K562 (cell line): ENCODE measurements at regions not wholly inside any gene's neighbourhood (a gene's known extent, or its start where the extent isn't known, plus 50 kb on each side); places are given as distances from the start of the nearest gene placed in this dataset.

Source experiments
- ATAC-seq: fragments of 200-7000 bp; cut with Tn5 transposase; 3 replicates; pipeline ENCODE4 v1.9.1; 2020; ENCODE audit warnings: moderate library complexity
- BruUV-seq: library from RNA; stranded (reverse); fragments of 400-500 nt; replicated peaks from 2 replicates; lab custom pipeline; 2021; lab: Mats Ljungman, UMichigan
- CTCF ChIA-PET: fragments of 300-600 bp; formaldehyde crosslinking; extraction: SDS; loops from one replicate; lab custom pipeline; 2021; ENCODE audit warnings: low intra/inter-chr PET ratio; lab: Yijun Ruan, JAX
- POLR2A ChIA-PET: fragments of 300-600, 350-650 bp; sonication (Branson Sonifier 250); formaldehyde crosslinking; extraction: SDS; loops from one replicate; lab custom pipeline; 2021; ENCODE audit warnings: antibody characterized with exemption, inconsistent platforms; lab: Yijun Ruan, JAX
- DNase-seq, 4 experiments: peaks; one replicate each; pipeline versions ENCODE4 v3.0.0 to v3.0.0-alpha.2; 2011 to 2018; ENCODE audit warnings: low spot score in 3 of 4, mixed read lengths in 3 of 4; ENCODE audit errors: extremely low read depth in 1 of 4
- FAIRE-seq: peaks from 2 replicates; lab custom pipeline; 2011; peaks lifted over from hg19 to GRCh38; lab: Jason Lieb, UNC
- H2AFZ ChIP-seq: 2 replicates; pipeline ENCODE4 v1.6.0; 2011; ENCODE audit warnings: low read depth, low read length, control low read depth, inconsistent platforms
- H3K27ac ChIP-seq: fragments of 200-600 bp; 3 replicates; pipeline ENCODE4 v1.8.0; 2011; ENCODE audit warnings: low read depth, mild to moderate bottlenecking, control low read depth, inconsistent platforms, low read length, moderate library complexity, mixed read lengths; ENCODE audit errors: extremely low read depth
- H3K27me3 ChIP-seq, 2 experiments: fragments of 300-600 bp in 1 of 2; 2 replicates in 1 of 2; 3 replicates in 1 of 2; pipeline versions ENCODE4 v1.6.0 to v1.8.0; 2011; ENCODE audit warnings: inconsistent platforms in 2 of 2, low read length in 2 of 2, mild to moderate bottlenecking in 1 of 2, mixed read lengths in 1 of 2, moderate library complexity in 1 of 2; ENCODE audit not compliant: control insufficient read depth in 2 of 2, insufficient read depth in 2 of 2
- H3K36me3 ChIP-seq: fragments of 300-600 bp; 3 replicates; pipeline ENCODE4 v1.8.0; 2011; ENCODE audit warnings: mild to moderate bottlenecking, low read length, inconsistent platforms; ENCODE audit not compliant: control insufficient read depth, insufficient read depth
- H3K4me1 ChIP-seq, 2 experiments: fragments of 200-600 bp in 1 of 2; replicated peaks in 1 of 2; 2 replicates in 1 of 2; 3 replicates in 1 of 2; pipeline versions ENCODE4 v1.5.1 to v1.8.0; 2011; ENCODE audit warnings: inconsistent platforms in 2 of 2, low read length in 2 of 2, mild to moderate bottlenecking in 1 of 2, mixed read lengths in 1 of 2, moderate library complexity in 1 of 2; ENCODE audit not compliant: control insufficient read depth in 2 of 2, insufficient read depth in 2 of 2
- H3K4me2 ChIP-seq: 2 replicates; pipeline ENCODE4 v1.6.1; 2011; ENCODE audit warnings: low read length, control low read depth, inconsistent platforms, mixed read lengths; ENCODE audit not compliant: insufficient read depth
- H3K4me3 ChIP-seq: fragments of 200-600 bp; sonication (generic), shearing (Covaris generic); 2 replicates; pipeline ENCODE4 v1.5.1; 2016; ENCODE audit warnings: control low read depth, inconsistent platforms
- H3K79me2 ChIP-seq: fragments of 200-600 bp; 3 replicates; pipeline ENCODE4 v1.8.0; 2011; ENCODE audit warnings: low read length, inconsistent platforms; ENCODE audit not compliant: control insufficient read depth, insufficient read depth
- H3K9ac ChIP-seq, 2 experiments: 2 replicates each; pipeline versions ENCODE4 v1.6.0 to v1.6.1; 2011; ENCODE audit warnings: low read depth in 2 of 2, low read length in 2 of 2, control low read depth in 1 of 2, inconsistent platforms in 1 of 2, mild to moderate bottlenecking in 1 of 2, mixed read lengths in 1 of 2; ENCODE audit not compliant: insufficient read depth in 1 of 2
- H3K9me1 ChIP-seq: one replicate; pipeline ENCODE4 v1.6.0; 2011; ENCODE audit warnings: inconsistent platforms, mild to moderate bottlenecking, low read length, moderate library complexity; ENCODE audit not compliant: control insufficient read depth, insufficient read depth
- H3K9me3 ChIP-seq: replicated peaks from 2 replicates; pipeline ENCODE4 v1.5.1; 2011; ENCODE audit warnings: low read depth, low read length, inconsistent platforms; ENCODE audit not compliant: control insufficient read depth, insufficient read depth
- H4K20me1 ChIP-seq: replicated peaks from 2 replicates; pipeline ENCODE4 v1.6.1; 2011; ENCODE audit warnings: low read length, inconsistent platforms, mixed read lengths; ENCODE audit not compliant: control insufficient read depth, insufficient read depth
- ATF3 ChIP-seq, 2 experiments: fragments of 450-650 bp in 1 of 2; sonication (generic) in 1 of 2; formaldehyde crosslinking in 1 of 2; IDR thresholded peaks in 1 of 2; conservative IDR thresholded peaks in 1 of 2; 2 replicates each; pipeline versions ENCODE4 v1.6.1 to v1.8.1; 2016 to 2023; ENCODE audit warnings: mild to moderate bottlenecking in 2 of 2, moderate library complexity in 2 of 2, inconsistent platforms in 1 of 2, missing genetic modification reagents in 1 of 2
- CHD4 ChIP-seq: fragments of 200-600 bp; sonication (generic); IDR thresholded peaks from 3 replicates; pipeline ENCODE4 v1.6.1; 2012; ENCODE audit warnings: low read depth, mild to moderate bottlenecking, mixed read lengths, low read length, inconsistent platforms; ENCODE audit not compliant: insufficient read depth, insufficient replicate concordance, poor library complexity, severe bottlenecking
- POLR2B ChIP-seq: fragments of 450-650 bp; IDR thresholded peaks from 2 replicates; pipeline ENCODE4 v1.6.1; 2018; ENCODE audit warnings: low read depth; ENCODE audit not compliant: partially characterized antibody
- ZNF143 ChIP-seq: sonication (generic); formaldehyde crosslinking; IDR thresholded peaks from 2 replicates; pipeline ENCODE4 v1.9.0; 2022; ENCODE audit warnings: mild to moderate bottlenecking, missing genetic modification reagents
- ZNF174 ChIP-seq: fragments of 250-450 bp; sonication (Bioruptor Pico); IDR thresholded peaks from 2 replicates; pipeline ENCODE4 v1.4.0; 2020; ENCODE audit warnings: mild to moderate bottlenecking
- ZNF24 ChIP-seq: fragments of 450-650 bp; IDR thresholded peaks from 2 replicates; pipeline ENCODE4 v1.6.1; 2016
- ZNF311 ChIP-seq: fragments of 250-450 bp; sonication (Bioruptor Pico); IDR thresholded peaks from 2 replicates; pipeline ENCODE4 v1.4.0; 2020; ENCODE audit warnings: mild to moderate bottlenecking, moderate library complexity
- WGBS: fragments of 100-300 bp; shearing (Covaris generic); methylation state at CpG from one replicate; pipeline ENCODE4 v1.1.6; 2016; ENCODE audit warnings: low coverage, mixed read lengths; ENCODE audit not compliant: insufficient coverage; ENCODE audit errors: missing lambda C conversion rate; 5-methylcytosine and 5-hydroxymethylcytosine counted together
- in situ Hi-C: fragments of 300-500 bp; cut with MboI; formaldehyde crosslinking; loops from 4 replicates; pipeline ENCODE4 v1.15.0; 2018; ENCODE audit warnings: inconsistent platforms, mixed read lengths
- intact Hi-C: fragments of 100-400 bp; cut with micrococcal nuclease; formaldehyde crosslinking; loops from 2 replicates; pipeline ENCODE4 v1.14.2; 2022

- ATAC-seq (no peak), DNase-seq (no peak), FAIRE-seq (no peak)
- Histone ChIP-seq H3K4me3 (no peak overlapping the region), H3K27me3 (no peaks in the 10 kb centered on the region), H3K79me2 (no peaks in the 10 kb centered on the region), H3K27ac (no peak overlapping the region), H3K9ac (no peak overlapping the region), H3K36me3 (no peaks in the 10 kb centered on the region), H3K9me1 (no peaks in the 10 kb centered on the region), H3K9me3 (no peaks in the 10 kb centered on the region), H3K4me1 (peaks cover 0 to 8% of the 10 kb centered on the region in 2 experiments; a peak in 2 of 5 replicates), H2AFZ (no peak overlapping the region), H3K4me2 (no peak overlapping the region), H4K20me1 (peaks cover 4% of the 10 kb centered on the region; the same call in 1 of the 2 replicates)
- ChIA-PET POLR2A (no interaction called here), CTCF (no interaction called here)
- WGBS: 82% methylated on average over 1 of the region's 1 CpG
- no peak for TF ChIP-seq ZNF143 (CRISPR knock-in tag)
- TF ChIP-seq ZNF174 (CRISPR knock-in tag): no peak
- 0 out of 2 replicates have a peak, but pooled peaks have one; percentile 34 for TF ChIP-seq ATF3 (IDR thresholded peaks at IDR 0.05)
- no peak for TF ChIP-seq ATF3 (CRISPR knock-in tag; conservative IDR thresholded peaks at IDR 0.05)
- in situ Hi-C loops (no loop called here), intact Hi-C loops (no loop called here)
- BruUV-seq: no TSS peak
These were observed 152.8 kb upstream of the TRPC7 start for GRCh38 chr5:136518174-136518573.

GRCh38 chr5:136517755-136518154 is 152.4 kb upstream of the TRPC7 start:
- Histone ChIP-seq H4K20me1 (peaks cover 4% of the 10 kb centered on the region; the same call in 1 of the 2 replicates), H3K36me3 (no peaks in the 10 kb centered on the region), H3K4me1 (peaks cover 0 to 7% of the 10 kb centered on the region in 2 experiments; a peak in 2 of 5 replicates), H3K9me3 (no peaks in the 10 kb centered on the region), H3K79me2 (no peaks in the 10 kb centered on the region), H3K9ac (no peak overlapping the region), H3K4me2 (no peak overlapping the region), H3K9me1 (no peaks in the 10 kb centered on the region), H3K27ac (no peak overlapping the region), H3K27me3 (no peaks in the 10 kb centered on the region), H3K4me3 (no peak overlapping the region), H2AFZ (no peak overlapping the region)
- ChIA-PET CTCF (no interaction called here), POLR2A (no interaction called here)
- no TSS peak for BruUV-seq
- intact Hi-C loops: no loop called here
- 0% methylated on average over 1 of the region's 1 CpG for WGBS
- in situ Hi-C loops: no loop called here
- ATAC-seq (no peak), DNase-seq (no peak), FAIRE-seq (no peak)
- TF ChIP-seq ATF3 (IDR thresholded peaks at IDR 0.05) (no peak), ATF3 (CRISPR knock-in tag; conservative IDR thresholded peaks at IDR 0.05) (no peak), CHD4 (no peak), ZNF24 (no peak), ZNF311 (CRISPR knock-in tag) (no peak), POLR2B (no peak)
